GOT3 (cell line): ENCODE measurements at regions not wholly inside any gene's neighbourhood (a gene's known extent, or its start where the extent isn't known, plus 50 kb on each side); places are given as distances from the start of the nearest gene placed in this dataset.

Experiments used
- DNase-seq: peaks from one replicate; lab custom pipeline; 2025; ENCODE audit warnings: mixed read lengths; lab: John Stamatoyannopoulos, UW

DNA sequence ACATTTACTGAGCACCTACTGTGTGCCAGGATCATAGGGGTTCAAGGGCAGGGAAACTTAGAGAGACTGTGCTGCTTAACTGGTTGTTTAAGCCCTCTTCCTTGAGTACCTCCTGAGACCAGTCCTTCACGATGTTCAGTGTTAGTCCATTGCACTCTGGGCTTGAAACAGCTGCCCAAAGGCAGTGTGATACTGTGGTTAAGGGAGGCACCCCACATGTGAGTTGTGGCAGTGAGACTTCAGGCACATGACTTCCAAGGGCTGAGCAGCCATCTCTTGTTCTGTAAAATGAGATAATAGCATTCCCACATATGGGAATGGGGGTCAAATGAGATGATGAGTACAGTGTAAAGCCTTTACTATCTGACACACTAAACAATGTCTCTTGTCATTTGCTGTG is 75.1 kb downstream of the LINGO1 start:
- no peak for DNase-seq

DNA sequence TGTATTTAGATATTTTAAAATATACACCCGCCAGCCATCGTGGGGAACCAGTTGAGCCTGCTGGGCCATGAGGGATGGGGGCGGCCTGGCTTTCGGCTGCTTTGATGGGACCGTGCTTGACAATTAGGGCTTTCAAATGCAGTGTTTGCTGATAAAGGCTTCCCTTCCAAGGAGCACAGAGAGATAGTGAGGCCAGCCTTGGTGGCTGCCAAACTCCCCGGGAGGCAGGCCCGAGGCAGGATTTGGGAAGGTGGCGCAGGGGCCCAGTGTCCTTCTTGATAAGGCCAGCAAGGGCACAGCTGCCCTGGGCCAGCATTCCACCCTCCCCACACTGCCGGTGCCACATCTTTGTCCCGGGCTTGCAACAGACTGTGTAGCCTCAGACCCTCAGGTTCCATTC is 75.6 kb downstream of the LINGO1 start:
- DNase-seq, result no peak

- DNase-seq, result no peak
These were observed 76.1 kb downstream of the LINGO1 start for GRCh38 chr15:77556622-77557021.

DNA sequence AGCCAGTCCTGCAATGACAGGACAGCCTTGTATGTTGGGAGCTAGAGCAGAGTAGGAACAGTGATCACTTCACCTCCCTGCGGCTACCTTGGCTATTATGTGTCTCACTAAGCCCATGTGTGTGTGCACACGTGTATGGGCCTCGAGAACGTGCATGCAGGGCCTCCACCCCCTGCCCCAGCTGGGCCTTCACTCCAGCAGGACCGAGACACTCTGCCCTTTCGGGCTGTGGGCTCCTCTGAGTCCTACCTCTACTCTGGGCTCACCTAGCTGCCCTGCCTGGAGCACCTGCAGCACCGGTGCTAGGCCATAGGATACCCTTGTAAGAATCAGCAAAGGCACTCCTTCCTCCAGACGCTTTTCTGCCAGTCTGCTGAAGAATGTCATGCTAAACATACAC is 77.5 kb downstream of the LINGO1 start:
- no peak for DNase-seq

GRCh38 chr15:77554306-77555080 is 78.2 kb downstream of the LINGO1 start:
- DNase-seq, result no peak

GRCh38 chr15:77553695-77554094 is 79.0 kb downstream of the LINGO1 start:
- no peak for DNase-seq

GRCh38 chr15:77553257-77553656 is 79.5 kb downstream of the LINGO1 start:
- no peak for DNase-seq

DNA sequence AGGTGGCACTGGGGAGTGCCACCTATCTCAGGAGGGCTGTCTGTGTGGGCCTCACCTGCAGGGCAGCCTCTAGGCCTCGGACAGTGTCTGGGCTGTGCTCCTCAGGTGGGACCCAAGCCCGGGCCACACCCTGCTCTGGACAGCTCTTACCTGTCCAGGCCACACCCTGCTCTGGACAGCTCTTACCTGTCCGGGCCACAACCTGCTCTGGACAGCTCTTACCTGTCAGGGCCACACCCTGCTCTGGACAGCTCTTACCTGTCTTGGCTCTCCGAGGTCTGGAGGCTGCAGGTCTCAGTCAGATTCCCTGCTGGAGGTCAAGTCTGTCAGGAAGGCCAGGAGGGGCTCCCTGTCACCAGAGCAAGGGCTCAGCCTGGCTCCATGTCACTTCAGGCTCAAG is 80.6 kb downstream of the LINGO1 start:
- DNase-seq, result no peak

GRCh38 chr15:77550301-77551251 is 82.1 kb downstream of the LINGO1 start:
- no peak for DNase-seq

DNA sequence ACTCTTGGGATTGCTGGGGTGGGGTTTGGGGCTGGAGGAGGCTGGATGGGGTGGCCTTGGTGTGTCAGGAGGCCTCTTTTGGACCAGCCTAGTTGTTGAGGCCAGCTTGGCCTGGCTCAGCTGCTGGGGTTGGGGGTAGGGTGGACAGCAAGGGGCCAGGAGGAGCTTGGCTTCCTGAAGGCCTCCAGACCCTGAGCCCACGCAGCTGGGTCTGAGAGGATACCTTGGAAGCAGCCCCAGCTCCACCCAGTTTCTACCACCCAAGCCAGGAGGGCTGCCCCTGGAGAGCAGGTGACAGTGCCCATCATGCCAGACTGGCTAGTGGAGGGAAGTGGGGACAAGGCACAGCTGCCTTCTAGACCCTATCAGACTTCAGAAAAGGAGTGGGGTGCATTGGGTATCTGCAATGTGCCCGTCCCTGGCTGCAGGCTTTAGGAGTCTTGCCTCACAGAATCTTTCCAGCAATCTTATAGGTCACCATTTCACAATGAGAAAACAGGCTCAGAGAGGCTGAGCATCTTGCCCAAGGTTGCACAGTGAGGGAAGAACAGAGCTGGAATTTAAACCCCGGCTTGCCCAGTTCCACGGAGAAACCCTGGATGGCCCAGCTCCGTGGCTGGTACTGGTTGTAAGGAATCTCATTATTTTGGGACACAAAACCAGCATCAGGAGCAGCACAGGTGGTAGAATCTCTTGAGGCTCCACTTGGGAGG is 83.0 kb downstream of the LINGO1 start:
- DNase-seq, result no peak

DNA sequence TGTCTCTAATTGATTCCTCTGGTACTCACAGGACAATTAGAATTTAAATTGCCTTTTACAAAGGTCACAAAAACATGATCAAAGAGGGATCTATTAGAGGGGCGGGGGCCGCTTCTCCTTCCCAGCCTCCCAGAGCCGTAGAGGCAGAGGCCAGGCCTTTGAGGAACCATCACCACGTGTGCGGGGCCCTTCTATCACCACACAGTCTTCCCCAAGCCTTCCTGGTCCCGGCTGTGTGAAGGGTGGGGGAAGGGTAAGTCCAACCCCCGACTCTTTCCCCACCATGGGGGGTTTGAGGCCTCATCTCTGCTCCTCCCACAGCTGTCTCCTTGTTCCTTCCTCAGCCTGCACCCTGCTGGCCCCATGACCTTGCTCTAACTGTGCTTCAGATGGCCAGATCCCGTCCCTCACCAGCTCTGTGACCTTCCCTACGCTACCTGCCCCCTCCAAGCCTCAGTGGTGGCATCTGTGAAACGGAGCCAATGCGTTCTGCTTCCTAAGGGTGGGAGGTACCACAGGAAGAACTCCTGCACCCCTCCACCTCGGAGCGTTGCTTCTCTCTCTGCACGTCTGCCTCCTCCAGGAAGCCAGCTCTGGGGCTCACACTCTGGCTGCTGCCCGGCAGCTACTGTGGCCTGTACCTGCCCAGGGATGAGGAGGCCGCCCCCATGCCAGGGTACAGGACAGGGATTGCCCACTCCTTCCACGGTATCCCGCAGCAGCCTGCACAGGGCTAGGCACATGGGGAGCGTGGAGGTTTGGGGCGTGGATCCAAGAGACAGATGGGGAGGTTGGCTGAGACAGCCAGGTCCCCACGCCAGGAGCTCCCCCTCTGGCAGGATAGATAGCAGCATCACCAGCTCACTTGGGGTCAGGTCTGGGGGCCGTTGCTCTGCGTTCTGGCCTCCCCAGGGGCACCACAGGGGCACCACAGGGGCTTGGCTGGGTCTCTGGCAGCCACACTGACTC is 83.8 kb downstream of the LINGO1 start:
- no peak for DNase-seq

GRCh38 chr15:77547801-77548588 is 84.7 kb downstream of the LINGO1 start:
- no peak for DNase-seq

DNA sequence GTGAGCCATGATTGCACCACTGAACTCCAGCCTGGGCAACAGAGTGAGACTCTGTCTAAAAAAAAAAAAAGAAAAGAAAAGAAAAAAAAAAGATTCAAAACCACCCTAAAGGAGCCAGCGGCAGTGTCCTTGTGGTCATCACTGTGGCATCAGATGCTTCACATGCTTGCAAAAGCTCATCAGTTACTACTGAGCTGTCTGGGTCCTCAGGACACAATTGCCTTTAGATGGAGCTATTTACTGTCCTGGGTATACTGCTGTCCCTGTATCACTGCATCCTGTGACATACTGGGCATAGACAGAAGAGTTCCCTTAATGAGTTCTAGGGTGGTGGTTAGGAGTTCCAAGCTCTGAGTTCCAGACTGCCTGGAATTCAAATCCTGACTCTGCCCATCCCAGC is 85.8 kb downstream of the LINGO1 start:
- no peak for DNase-seq

DNA sequence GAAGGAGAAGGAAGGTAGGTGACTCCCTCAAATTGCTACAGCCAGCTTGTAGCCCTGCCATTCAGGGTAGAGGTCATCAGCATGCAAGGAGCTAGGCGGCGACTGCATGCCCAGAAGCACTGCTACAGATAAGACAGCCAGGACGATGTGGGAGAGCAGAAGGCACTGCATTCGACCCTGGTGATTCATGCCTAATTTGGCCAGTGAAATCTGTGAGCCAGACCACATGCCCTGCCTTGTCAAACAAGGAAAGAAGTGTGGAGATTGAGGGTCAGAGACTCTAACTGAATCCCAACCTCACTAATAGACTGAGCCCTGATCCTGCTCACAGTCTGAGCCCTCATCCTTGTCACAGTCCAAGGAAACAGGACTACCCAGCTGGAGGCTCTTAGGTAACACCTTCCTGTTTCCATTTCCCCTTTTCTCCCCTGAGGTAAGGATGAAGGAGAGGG is 86.6 kb downstream of the LINGO1 start:
- DNase-seq, result peak; percentile 19

GRCh38 chr15:77545058-77545457 is 87.7 kb downstream of the LINGO1 start:
- DNase-seq, result no peak

- no peak for DNase-seq
These were observed 88.5 kb downstream of the LINGO1 start for GRCh38 chr15:77544162-77544561.

DNA sequence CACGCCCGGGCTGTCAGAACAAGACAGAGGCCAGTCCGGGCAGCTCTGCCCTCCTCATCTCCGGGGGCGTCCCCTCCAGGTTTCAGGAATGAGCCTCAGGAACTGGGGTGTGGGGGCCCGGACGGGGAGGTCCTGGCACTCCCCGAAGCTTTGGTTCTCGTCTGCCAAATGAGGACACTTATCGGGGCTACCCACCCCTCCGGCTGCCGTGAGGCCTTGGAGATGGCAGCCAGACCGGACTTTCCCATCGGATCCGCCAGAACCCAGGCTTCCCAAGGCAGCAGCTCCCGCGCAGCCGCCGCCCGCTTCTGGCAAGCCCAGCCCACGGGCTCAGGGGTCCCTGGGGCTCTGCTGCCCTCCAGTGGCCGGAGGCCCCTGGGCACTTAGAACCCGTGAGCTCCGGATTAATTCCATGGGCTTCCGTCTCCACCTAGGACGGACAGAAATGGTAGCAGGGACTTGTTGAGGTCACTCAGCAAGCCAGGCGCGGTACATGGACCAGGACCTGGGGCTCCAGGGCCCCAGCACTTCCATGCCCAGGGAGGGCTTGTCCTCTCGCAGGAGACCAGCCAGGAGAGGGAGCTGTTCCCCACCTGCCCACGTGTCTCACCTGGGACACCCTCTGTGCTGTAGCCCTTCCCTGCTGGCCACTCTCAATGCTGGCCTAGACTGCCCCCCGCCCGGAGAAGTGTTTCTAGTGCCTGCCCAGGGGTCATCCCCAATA is 89.4 kb downstream of the LINGO1 start:
- peak; percentile 54 for DNase-seq

- DNase-seq, result no peak
These were observed 90.2 kb downstream of the LINGO1 start for GRCh38 chr15:77542491-77543001.

GRCh38 chr15:77541421-77542181 is 91.1 kb downstream of the LINGO1 start:
- no peak for DNase-seq
